ENCODE measurements at regions not wholly inside any gene's neighbourhood (a gene's known extent, or its start where the extent isn't known, plus 50 kb on each side); places are given as distances from the start of the nearest gene placed in this dataset.

- H3K36me3 ChIP-seq (ENCODE audit: control insufficient read depth in 4 of 4, insufficient read depth in 3 of 4, low read depth in 1 of 4, low read length in 3 of 4), result no peaks in the 10 kb centered on the region
- no peak for DNase-seq (ENCODE audit: low spot score)
- H3K27me3 ChIP-seq (ENCODE audit: control insufficient read depth in 4 of 4, insufficient read depth in 4 of 4, low read length in 3 of 4), result no peaks in the 10 kb centered on the region
- no peaks in the 10 kb centered on the region for H3K9me3 ChIP-seq (ENCODE audit: control insufficient read depth in 4 of 4, low read length in 3 of 4)
- no peak overlapping the region for H3K9ac ChIP-seq (ENCODE audit: low read depth in 1 of 2, low read length in 2 of 2)
- 23% methylated on average over 5 of the region's 5 CpGs for WGBS
- H3K4me3 ChIP-seq (ENCODE audit: low read depth in 1 of 3, low read length in 3 of 3), result no peak overlapping the region
- peaks cover 0 to 3% (median 1%) of the 10 kb centered on the region in 4 donors for H3K4me1 ChIP-seq (ENCODE audit: control insufficient read depth in 4 of 4, insufficient read depth in 4 of 4, low read length in 3 of 4)
- H3K27ac ChIP-seq (ENCODE audit: low read depth in 1 of 2, low read length in 2 of 2), result no peak overlapping the region
- peak; percentile 31 for TF ChIP-seq FOXA1 (IDR thresholded peaks at IDR 0.05)
- no peak for TF ChIP-seq ATF3 (IDR thresholded peaks at IDR 0.05)
- TF ChIP-seq RXRA (IDR thresholded peaks at IDR 0.05), result peak in 1 of 2 donors; percentile 3
- TF ChIP-seq HNF4A (conservative IDR thresholded peaks at IDR 0.05), result peak in 1 of 2 donors; percentile 29
- TF ChIP-seq FOXA2 (IDR thresholded peaks at IDR 0.05), result peak; percentile 35
- no peak for TF ChIP-seq GABPA (IDR thresholded peaks at IDR 0.05 in 1 of 2, conservative IDR thresholded peaks at IDR 0.05 in 1 of 2)
- TF ChIP-seq MAX (IDR thresholded peaks at IDR 0.05), result peak; percentile 40
These were observed 476.8 kb upstream of the CYLC2 start for GRCh38 chr9:102518324-102518723.

- no peak overlapping the region for H3K27ac ChIP-seq (ENCODE audit: low read depth in 1 of 2, low read length in 2 of 2)
- H3K9ac ChIP-seq (ENCODE audit: low read depth in 1 of 2, low read length in 2 of 2), result no peak overlapping the region
- no peaks in the 10 kb centered on the region for H3K36me3 ChIP-seq (ENCODE audit: control insufficient read depth in 4 of 4, insufficient read depth in 3 of 4, low read depth in 1 of 4, low read length in 3 of 4)
- TF ChIP-seq HNF4G (IDR thresholded peaks at IDR 0.05), result no peak
- TF ChIP-seq ZBTB33 (IDR thresholded peaks at IDR 0.05), result no peak
- TF ChIP-seq SP1 (IDR thresholded peaks at IDR 0.05), result no peak
- no peak for TF ChIP-seq GABPA (IDR thresholded peaks at IDR 0.05 in 1 of 2, conservative IDR thresholded peaks at IDR 0.05 in 1 of 2)
- TF ChIP-seq EGR1 (IDR thresholded peaks at IDR 0.05; ENCODE audit: low read depth in 2 of 2), result no peak
- TF ChIP-seq YY1 (IDR thresholded peaks at IDR 0.05), result no peak
- no peak for TF ChIP-seq RXRA (IDR thresholded peaks at IDR 0.05)
- TF ChIP-seq ATF3 (IDR thresholded peaks at IDR 0.05), result no peak
- TF ChIP-seq, protein P1, sequence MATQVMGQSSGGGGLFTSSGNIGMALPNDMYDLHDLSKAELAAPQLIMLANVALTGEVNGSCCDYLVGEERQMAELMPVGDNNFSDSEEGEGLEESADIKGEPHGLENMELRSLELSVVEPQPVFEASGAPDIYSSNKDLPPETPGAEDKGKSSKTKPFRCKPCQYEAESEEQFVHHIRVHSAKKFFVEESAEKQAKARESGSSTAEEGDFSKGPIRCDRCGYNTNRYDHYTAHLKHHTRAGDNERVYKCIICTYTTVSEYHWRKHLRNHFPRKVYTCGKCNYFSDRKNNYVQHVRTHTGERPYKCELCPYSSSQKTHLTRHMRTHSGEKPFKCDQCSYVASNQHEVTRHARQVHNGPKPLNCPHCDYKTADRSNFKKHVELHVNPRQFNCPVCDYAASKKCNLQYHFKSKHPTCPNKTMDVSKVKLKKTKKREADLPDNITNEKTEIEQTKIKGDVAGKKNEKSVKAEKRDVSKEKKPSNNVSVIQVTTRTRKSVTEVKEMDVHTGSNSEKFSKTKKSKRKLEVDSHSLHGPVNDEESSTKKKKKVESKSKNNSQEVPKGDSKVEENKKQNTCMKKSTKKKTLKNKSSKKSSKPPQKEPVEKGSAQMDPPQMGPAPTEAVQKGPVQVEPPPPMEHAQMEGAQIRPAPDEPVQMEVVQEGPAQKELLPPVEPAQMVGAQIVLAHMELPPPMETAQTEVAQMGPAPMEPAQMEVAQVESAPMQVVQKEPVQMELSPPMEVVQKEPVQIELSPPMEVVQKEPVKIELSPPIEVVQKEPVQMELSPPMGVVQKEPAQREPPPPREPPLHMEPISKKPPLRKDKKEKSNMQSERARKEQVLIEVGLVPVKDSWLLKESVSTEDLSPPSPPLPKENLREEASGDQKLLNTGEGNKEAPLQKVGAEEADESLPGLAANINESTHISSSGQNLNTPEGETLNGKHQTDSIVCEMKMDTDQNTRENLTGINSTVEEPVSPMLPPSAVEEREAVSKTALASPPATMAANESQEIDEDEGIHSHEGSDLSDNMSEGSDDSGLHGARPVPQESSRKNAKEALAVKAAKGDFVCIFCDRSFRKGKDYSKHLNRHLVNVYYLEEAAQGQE (IDR thresholded peaks at IDR 0.05), result no peak
- TF ChIP-seq FOXA1 (IDR thresholded peaks at IDR 0.05), result no peak
- no peak for DNase-seq (ENCODE audit: low spot score)
- H3K4me3 ChIP-seq (ENCODE audit: low read depth in 1 of 3, low read length in 3 of 3), result no peak overlapping the region
- no peaks in the 10 kb centered on the region for H3K9me3 ChIP-seq (ENCODE audit: control insufficient read depth in 4 of 4, low read length in 3 of 4)
- H3K4me1 ChIP-seq (ENCODE audit: control insufficient read depth in 4 of 4, insufficient read depth in 4 of 4, low read length in 3 of 4), result peaks cover 0 to 3% (median 1%) of the 10 kb centered on the region in 4 donors
- WGBS, result 80% methylated on average over 9 of the region's 9 CpGs
- H3K27me3 ChIP-seq (ENCODE audit: control insufficient read depth in 4 of 4, insufficient read depth in 4 of 4, low read length in 3 of 4), result no peaks in the 10 kb centered on the region
These were observed 480.6 kb upstream of the CYLC2 start for GRCh38 chr9:102514541-102514940.

All from liver (tissue), 7 donors.